ENCODE measurements at regions not wholly inside any gene's neighbourhood (a gene's known extent, or its start where the extent isn't known, plus 50 kb on each side); places are given as distances from the start of the nearest gene placed in this dataset.

- no peak overlapping the region for H3K27ac ChIP-seq (ENCODE audit: low read depth, low read length, poor library complexity, severe bottlenecking)
- ChIA-PET POLR2A (ENCODE audit: low non-redundant PET) (no interaction called here), CTCF (no interaction called here)
- peak; percentile 59 for DNase-seq (ENCODE audit: low spot score)
- H3K4me3 ChIP-seq (ENCODE audit: low read depth, low read length, poor library complexity, severe bottlenecking) = no peak overlapping the region
- no peaks in the 10 kb centered on the region for H3K36me3 ChIP-seq (ENCODE audit: insufficient read depth, low read length, poor library complexity, severe bottlenecking)
- peaks cover 10% of the 10 kb centered on the region for H3K4me1 ChIP-seq (ENCODE audit: insufficient read depth, low read length, poor library complexity, severe bottlenecking)
- H3K27me3 ChIP-seq (replicated peaks; ENCODE audit: insufficient read depth, low read depth, low read length, poor library complexity) = no peaks in the 10 kb centered on the region
- TF ChIP-seq, protein P1, sequence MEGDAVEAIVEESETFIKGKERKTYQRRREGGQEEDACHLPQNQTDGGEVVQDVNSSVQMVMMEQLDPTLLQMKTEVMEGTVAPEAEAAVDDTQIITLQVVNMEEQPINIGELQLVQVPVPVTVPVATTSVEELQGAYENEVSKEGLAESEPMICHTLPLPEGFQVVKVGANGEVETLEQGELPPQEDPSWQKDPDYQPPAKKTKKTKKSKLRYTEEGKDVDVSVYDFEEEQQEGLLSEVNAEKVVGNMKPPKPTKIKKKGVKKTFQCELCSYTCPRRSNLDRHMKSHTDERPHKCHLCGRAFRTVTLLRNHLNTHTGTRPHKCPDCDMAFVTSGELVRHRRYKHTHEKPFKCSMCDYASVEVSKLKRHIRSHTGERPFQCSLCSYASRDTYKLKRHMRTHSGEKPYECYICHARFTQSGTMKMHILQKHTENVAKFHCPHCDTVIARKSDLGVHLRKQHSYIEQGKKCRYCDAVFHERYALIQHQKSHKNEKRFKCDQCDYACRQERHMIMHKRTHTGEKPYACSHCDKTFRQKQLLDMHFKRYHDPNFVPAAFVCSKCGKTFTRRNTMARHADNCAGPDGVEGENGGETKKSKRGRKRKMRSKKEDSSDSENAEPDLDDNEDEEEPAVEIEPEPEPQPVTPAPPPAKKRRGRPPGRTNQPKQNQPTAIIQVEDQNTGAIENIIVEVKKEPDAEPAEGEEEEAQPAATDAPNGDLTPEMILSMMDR (conservative IDR thresholded peaks at IDR 0.05; ENCODE audit: low read depth, low read length) = no peak
- no peak for TF ChIP-seq EZH2 (IDR thresholded peaks at IDR 0.05; ENCODE audit: borderline replicate concordance, low read depth, low read length, poor library complexity, severe bottlenecking)
- no peaks in the 10 kb centered on the region for H3K9me3 ChIP-seq (ENCODE audit: low read depth, low read length, poor library complexity, severe bottlenecking)
- BruUV-seq (replicated peaks) = no TSS peak
- intact Hi-C loops (cut with micrococcal nuclease; ENCODE audit: unreplicated experiment) = no loop called here
These were observed 162.6 kb upstream of the PLEKHG7 start for GRCh38 chr12:92539976-92540781.

- peak; percentile 88 for DNase-seq (ENCODE audit: low spot score)
- Histone ChIP-seq H3K27me3 (replicated peaks; ENCODE audit: insufficient read depth, low read depth, low read length, poor library complexity) (no peaks in the 10 kb centered on the region), H3K4me1 (ENCODE audit: insufficient read depth, low read length, poor library complexity, severe bottlenecking) (peaks cover 10% of the 10 kb centered on the region), H3K4me3 (ENCODE audit: low read depth, low read length, poor library complexity, severe bottlenecking) (no peak overlapping the region), H3K36me3 (ENCODE audit: insufficient read depth, low read length, poor library complexity, severe bottlenecking) (no peaks in the 10 kb centered on the region), H3K9me3 (ENCODE audit: low read depth, low read length, poor library complexity, severe bottlenecking) (no peaks in the 10 kb centered on the region), H3K27ac (ENCODE audit: low read depth, low read length, poor library complexity, severe bottlenecking) (no peak overlapping the region)
- no TSS peak for BruUV-seq (replicated peaks)
- TF ChIP-seq EZH2 (IDR thresholded peaks at IDR 0.05; ENCODE audit: borderline replicate concordance, low read depth, low read length, poor library complexity, severe bottlenecking) = no peak
- TF ChIP-seq, protein P1 (conservative IDR thresholded peaks at IDR 0.05; ENCODE audit: low read depth, low read length) = no peak
- CTCF ChIA-PET = no interaction called here
- intact Hi-C loops (cut with micrococcal nuclease; ENCODE audit: unreplicated experiment) = no loop called here
- POLR2A ChIA-PET (ENCODE audit: low non-redundant PET) = interaction anchor here (0.6 kb wide), 1 partner anchor 402 kb away, joined by 3 read pairs; no protein-coding TSS in a partner anchor
These were observed 163.6 kb upstream of the PLEKHG7 start for GRCh38 chr12:92539110-92539749.

- H3K27me3 ChIP-seq (replicated peaks; ENCODE audit: insufficient read depth, low read depth, low read length, poor library complexity) = no peaks in the 10 kb centered on the region
- no peaks in the 10 kb centered on the region for H3K36me3 ChIP-seq (ENCODE audit: insufficient read depth, low read length, poor library complexity, severe bottlenecking)
- DNase-seq (ENCODE audit: low spot score) = no peak
- TF ChIP-seq EZH2 (IDR thresholded peaks at IDR 0.05; ENCODE audit: borderline replicate concordance, low read depth, low read length, poor library complexity, severe bottlenecking) = no peak
- TF ChIP-seq, protein P1 (conservative IDR thresholded peaks at IDR 0.05; ENCODE audit: low read depth, low read length) = no peak
- no peak overlapping the region for H3K27ac ChIP-seq (ENCODE audit: low read depth, low read length, poor library complexity, severe bottlenecking)
- ChIA-PET CTCF (interaction anchor here (0.6 kb wide), 1 partner anchor 64 kb away, joined by 3 read pairs; no protein-coding TSS in a partner anchor), POLR2A (ENCODE audit: low non-redundant PET) (interaction anchor here (0.6 kb wide), 1 partner anchor 106 kb away, joined by 10 read pairs; no protein-coding TSS in a partner anchor)
- H3K4me3 ChIP-seq (ENCODE audit: low read depth, low read length, poor library complexity, severe bottlenecking) = no peak overlapping the region
- H3K9me3 ChIP-seq (ENCODE audit: low read depth, low read length, poor library complexity, severe bottlenecking) = no peaks in the 10 kb centered on the region
- peaks cover 10% of the 10 kb centered on the region for H3K4me1 ChIP-seq (ENCODE audit: insufficient read depth, low read length, poor library complexity, severe bottlenecking)
- no TSS peak for BruUV-seq (replicated peaks)
- intact Hi-C loops (cut with micrococcal nuclease; ENCODE audit: unreplicated experiment) = no loop called here
These were observed 165.4 kb upstream of the PLEKHG7 start for GRCh38 chr12:92537290-92537960.

Data from A673 (cell line).